ENCODE measurements at regions not wholly inside any gene's neighbourhood (a gene's known extent, or its start where the extent isn't known, plus 50 kb on each side); places are given as distances from the start of the nearest gene placed in this dataset.

- Histone ChIP-seq H3K9me3 (ENCODE audit: low read length) (no peaks in the 10 kb centered on the region), H3K9ac (ENCODE audit: low read length) (no peak overlapping the region), H3K4me3 (ENCODE audit: low read length) (no peak overlapping the region), H3F3A (ENCODE audit: low read length, unreplicated experiment) (no peaks in the 10 kb centered on the region), H3K9me2 (replicated peaks; ENCODE audit: low read length) (no peaks in the 10 kb centered on the region), H3K27me3 (ENCODE audit: low read length) (peaks cover 57% of the 10 kb centered on the region), H3K36me3 (ENCODE audit: low read depth, low read length) (no peaks in the 10 kb centered on the region), H3K4me2 (ENCODE audit: low read length) (no peak overlapping the region), H3K4me1 (ENCODE audit: insufficient read depth, low read length) (no peaks in the 10 kb centered on the region), H3K79me2 (ENCODE audit: low read length) (no peaks in the 10 kb centered on the region), H4K20me1 (ENCODE audit: low read length) (no peaks in the 10 kb centered on the region), H3K27ac (ENCODE audit: low read length) (no peak overlapping the region), H2AFZ (ENCODE audit: low read length) (no peak overlapping the region)
- ATAC-seq: peak; percentile 97
- intact Hi-C loops (cut with micrococcal nuclease): no loop called here
- BruUV-seq (replicated peaks): no TSS peak
- POLR2A ChIA-PET (ENCODE audit: unreplicated experiment): no interaction called here
- CTCF ChIA-PET: interaction anchor here (0.6 kb wide), 2 partner anchors 109 to 511 kb away, joined by 3 to 10 read pairs; no protein-coding TSS in a partner anchor
- TF ChIP-seq CTCF (conservative IDR thresholded peaks at IDR 0.05; ENCODE audit: low read depth, low read length) (no peak), EZH2 (IDR thresholded peaks at IDR 0.05; ENCODE audit: low read length, unreplicated experiment) (no peak), EZH2phosphoT487 (IDR thresholded peaks at IDR 0.05; ENCODE audit: borderline replicate concordance, low read length) (no peak)
- DNase-seq: peak; percentile 68
Measured at GRCh38 chr17:70661342-70662222, 492.2 kb downstream of the KCNJ2 start.

- no peak overlapping the region for H3K4me3 ChIP-seq (ENCODE audit: low read length)
- BruUV-seq (replicated peaks): no TSS peak
- TF ChIP-seq EZH2phosphoT487 (IDR thresholded peaks at IDR 0.05; ENCODE audit: borderline replicate concordance, low read length) (no peak), EZH2 (IDR thresholded peaks at IDR 0.05; ENCODE audit: low read length, unreplicated experiment) (no peak), CTCF (conservative IDR thresholded peaks at IDR 0.05; ENCODE audit: low read depth, low read length) (no peak)
- intact Hi-C loops (cut with micrococcal nuclease): no loop called here
- H3K9ac ChIP-seq (ENCODE audit: low read length): no peak overlapping the region
- no peaks in the 10 kb centered on the region for H3K4me1 ChIP-seq (ENCODE audit: insufficient read depth, low read length)
- H3K79me2 ChIP-seq (ENCODE audit: low read length): no peaks in the 10 kb centered on the region
- no peak overlapping the region for H3K27ac ChIP-seq (ENCODE audit: low read length)
- ChIA-PET CTCF (no interaction called here), POLR2A (ENCODE audit: unreplicated experiment) (no interaction called here)
- no peak overlapping the region for H3K4me2 ChIP-seq (ENCODE audit: low read length)
- no peaks in the 10 kb centered on the region for H3K9me3 ChIP-seq (ENCODE audit: low read length)
- no peaks in the 10 kb centered on the region for H3K9me2 ChIP-seq (replicated peaks; ENCODE audit: low read length)
- H3F3A ChIP-seq (ENCODE audit: low read length, unreplicated experiment): no peaks in the 10 kb centered on the region
- no peaks in the 10 kb centered on the region for H4K20me1 ChIP-seq (ENCODE audit: low read length)
- no peak for ATAC-seq
- peaks cover 82% of the 10 kb centered on the region for H3K27me3 ChIP-seq (ENCODE audit: low read length)
- no peak overlapping the region for H2AFZ ChIP-seq (ENCODE audit: low read length)
- no peaks in the 10 kb centered on the region for H3K36me3 ChIP-seq (ENCODE audit: low read depth, low read length)
- no peak for DNase-seq
Measured at GRCh38 chr17:70668276-70668937, 499.1 kb downstream of the KCNJ2 start.
